NCI-H345 (cell line): ENCODE measurements at regions not wholly inside any gene's neighbourhood (a gene's known extent, or its start where the extent isn't known, plus 50 kb on each side); places are given as distances from the start of the nearest gene placed in this dataset.
"Not testable (repeated sequence)": the region's sequence is repeated elsewhere in the genome, so short reads cannot be mapped to it uniquely, and the experiment has no call there.

Source experiments
- DNase-seq: peaks from one replicate; lab custom pipeline; 2025; lab: John Stamatoyannopoulos, UW

GRCh38 chr11:91641153-91641552, 583.5 kb upstream of the FAT3 start:
- DNase-seq = no peak

GRCh38 chr11:91639359-91639758, 585.3 kb upstream of the FAT3 start:
- no peak for DNase-seq

DNA sequence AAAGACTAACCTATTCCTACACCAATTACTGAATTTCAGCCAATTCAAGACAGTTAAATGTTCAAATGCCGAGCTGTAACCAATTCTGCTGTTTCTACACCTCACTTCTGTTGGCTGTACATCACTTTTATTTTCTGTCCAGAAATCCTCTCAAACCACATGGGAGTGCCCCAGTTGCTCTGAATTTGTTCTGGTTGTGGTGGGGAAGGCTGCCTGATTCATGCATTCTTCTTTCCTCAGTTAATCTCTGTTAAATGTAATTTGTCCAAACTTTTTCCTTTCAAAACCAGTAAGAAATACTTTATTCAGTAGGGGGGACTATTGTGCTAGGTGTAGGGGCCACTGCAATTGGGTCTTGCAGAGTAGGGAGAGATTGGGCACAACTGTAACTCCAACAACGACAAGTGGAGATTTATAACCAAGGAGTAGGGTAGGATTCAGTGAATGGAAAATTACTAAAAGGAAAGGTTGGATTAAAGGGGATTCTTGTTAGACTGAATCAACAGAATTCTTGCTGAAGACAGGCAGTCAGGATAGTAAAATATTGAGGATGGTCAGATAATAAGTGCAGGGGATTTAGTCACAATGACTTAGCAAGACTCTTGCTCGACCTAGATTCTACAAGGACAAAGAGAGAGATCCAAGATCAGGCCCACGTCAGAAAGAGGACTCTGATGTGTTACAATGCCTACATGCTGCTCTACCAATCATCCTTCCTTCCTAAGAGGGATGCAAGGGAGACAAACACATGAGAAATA, 593.5 kb upstream of the FAT3 start:
- DNase-seq = no peak

- no peak for DNase-seq
These were observed 599.1 kb upstream of the FAT3 start for GRCh38 chr11:91625495-91625894.

- no peak for DNase-seq
These were observed 600.6 kb upstream of the FAT3 start for GRCh38 chr11:91624021-91624420.

- DNase-seq = peak; percentile 62
These were observed 615.9 kb upstream of the FAT3 start for GRCh38 chr11:91608677-91609076.

DNA sequence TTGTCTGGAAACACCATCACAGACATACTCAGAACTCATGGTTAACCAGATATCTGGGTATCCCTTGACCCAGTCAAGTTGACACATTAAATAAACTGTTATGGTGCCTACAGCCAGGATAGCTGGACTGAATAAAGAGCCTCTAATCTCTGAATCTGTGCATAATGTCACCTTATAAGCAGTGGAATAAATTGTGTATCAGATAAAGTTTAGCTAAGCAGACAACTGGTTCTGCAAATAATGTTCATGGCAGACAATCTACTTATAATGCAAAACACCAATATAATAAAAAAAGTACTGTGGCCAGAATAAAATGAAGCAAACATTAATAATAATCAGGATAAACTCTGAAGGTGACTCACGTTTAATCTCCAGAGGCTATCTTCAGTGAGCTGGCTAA, 628.5 kb upstream of the FAT3 start:
- no peak for DNase-seq

GRCh38 chr11:91591021-91591420, 633.6 kb upstream of the FAT3 start:
- DNase-seq = no peak

DNA sequence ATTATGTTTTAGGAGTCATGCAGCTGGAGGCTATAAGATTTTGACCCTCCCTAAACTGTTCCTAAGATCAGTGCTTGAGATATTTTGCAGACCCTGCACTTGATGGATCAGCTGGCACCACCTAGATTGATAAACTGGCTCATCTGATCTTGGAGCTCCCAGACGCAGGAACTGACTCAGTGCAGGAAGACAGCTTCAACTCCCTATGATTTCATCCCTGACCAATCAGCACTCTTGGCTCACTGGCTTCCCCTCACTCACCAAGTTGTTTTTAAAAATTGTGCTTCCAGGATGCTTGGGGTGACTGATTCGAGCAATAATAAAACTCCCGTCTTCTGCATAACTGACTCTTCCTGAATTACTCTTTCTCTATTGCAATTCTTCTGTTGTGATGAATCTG, 637.5 kb upstream of the FAT3 start:
- DNase-seq = no peak

DNA sequence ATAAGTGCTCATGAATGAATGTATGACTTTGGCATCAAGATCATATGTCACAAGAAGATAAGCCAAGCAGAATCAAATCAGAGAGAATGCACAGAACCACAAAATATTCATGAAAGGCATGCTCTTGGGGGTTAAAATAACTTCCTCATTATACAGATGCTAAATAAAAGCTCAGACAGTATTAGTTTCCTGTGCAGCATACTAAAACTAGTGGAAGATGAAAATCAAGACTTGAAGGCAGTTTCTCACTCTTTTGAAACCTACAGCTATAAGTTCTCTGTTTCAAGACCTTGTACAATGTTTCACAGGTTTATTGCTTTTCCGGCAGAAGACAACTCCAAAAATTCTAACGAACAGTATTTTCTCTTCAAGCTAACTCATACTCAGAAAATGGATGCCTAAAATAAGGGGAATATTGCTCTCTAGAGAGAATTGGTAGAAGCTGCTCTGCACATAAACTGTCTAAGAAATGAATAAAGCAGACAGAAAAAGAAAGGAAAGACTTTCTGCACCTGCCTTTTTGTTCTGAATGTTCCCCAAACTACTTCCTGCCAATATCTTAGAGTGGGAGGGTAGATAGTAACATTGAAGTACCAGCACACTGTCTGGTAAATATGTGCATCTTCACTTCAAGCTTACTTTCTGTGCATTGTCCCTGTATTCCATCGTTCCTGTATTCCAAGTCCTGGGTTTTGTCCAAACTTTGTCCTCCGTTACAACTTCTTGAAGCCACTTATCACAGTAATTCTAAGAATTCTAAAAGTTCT, 639.4 kb upstream of the FAT3 start:
- no peak for DNase-seq

GRCh38 chr11:91563176-91563575, 661.4 kb upstream of the FAT3 start:
- DNase-seq = no peak

DNA sequence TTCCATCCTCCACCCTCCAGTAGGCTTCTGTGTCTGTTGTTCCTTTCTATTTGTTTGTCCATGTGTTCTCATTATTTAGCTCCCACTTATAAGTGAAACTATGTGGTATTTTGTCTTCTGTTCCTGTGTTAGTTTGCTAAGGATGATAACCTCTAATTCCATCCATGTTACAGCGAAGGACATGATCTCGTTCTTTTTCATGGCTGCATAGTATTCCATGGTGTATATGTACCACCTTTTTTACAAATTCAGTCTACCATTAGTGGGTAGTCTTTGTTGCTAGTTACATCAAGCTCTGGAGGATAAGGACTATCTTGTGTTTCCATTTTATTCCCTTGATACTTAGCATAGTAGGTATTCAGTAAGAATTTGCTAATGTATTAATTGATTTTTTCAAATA, 664.2 kb upstream of the FAT3 start:
- no peak for DNase-seq

GRCh38 chr11:91538065-91538464, 686.6 kb upstream of the FAT3 start:
- DNase-seq = no peak

GRCh38 chr11:91536366-91536765, 688.3 kb upstream of the FAT3 start:
- no peak for DNase-seq

DNA sequence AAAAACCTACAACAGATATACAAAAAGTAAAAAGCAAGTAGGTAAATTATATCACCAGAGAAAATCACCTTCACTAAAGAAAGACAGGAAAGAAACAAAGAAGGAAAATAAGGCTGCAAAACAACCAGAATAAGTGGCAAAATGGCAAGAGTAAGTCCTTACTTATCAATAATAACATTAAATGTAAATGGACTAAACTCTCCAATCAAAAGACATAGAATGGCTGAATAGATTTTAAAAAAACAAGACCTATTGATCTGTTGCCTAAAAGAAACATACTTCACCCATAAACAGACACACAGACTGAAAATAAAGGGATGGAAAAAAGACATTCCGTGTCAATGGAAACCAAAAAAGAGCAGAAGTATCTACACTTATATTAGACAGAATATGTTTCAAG, 695.7 kb upstream of the FAT3 start:
- DNase-seq = no peak

- DNase-seq = no peak
These were observed 697.1 kb upstream of the FAT3 start for GRCh38 chr11:91527380-91528030.

DNA sequence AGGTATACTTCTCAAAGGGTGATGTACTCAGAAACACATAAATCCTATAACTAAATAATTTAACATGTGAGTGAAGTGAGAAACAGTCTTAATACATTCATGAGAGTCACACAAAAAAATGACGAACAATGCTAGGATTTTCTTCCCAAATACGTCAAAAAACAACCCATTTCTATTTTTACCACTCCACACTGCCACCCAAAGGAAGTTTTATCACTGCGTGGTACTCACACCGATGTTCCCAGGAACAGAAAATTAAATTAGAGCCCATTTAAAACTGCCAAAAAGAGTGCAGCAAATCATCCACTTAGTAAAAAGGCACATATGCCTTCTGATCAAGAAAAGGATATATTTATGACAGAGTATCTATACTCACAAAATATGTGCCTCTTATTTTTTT, 710.9 kb upstream of the FAT3 start:
- no peak for DNase-seq

- no peak for DNase-seq
These were observed 726.8 kb upstream of the FAT3 start for GRCh38 chr11:91497847-91498246.

DNA sequence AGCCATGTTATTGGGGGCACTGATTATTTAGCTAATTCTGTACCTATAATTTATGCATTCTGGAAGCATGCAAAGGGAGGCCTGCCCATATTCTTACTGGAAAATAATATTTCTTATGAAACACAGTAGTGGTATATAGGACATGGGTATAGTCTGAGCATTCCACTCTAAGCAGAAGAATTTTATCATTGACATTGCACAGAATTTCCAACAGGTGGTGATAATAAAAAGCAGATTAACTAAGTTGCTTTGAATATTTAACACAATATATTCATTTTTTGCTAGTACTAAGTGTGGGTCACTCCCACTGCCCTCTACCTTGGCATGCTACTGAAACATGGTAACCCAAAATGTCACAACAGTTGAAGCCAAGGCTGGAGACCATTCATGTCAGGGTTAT, 728.8 kb upstream of the FAT3 start:
- DNase-seq = no peak

GRCh38 chr11:91489989-91490388, 734.6 kb upstream of the FAT3 start:
- DNase-seq = no peak

DNA sequence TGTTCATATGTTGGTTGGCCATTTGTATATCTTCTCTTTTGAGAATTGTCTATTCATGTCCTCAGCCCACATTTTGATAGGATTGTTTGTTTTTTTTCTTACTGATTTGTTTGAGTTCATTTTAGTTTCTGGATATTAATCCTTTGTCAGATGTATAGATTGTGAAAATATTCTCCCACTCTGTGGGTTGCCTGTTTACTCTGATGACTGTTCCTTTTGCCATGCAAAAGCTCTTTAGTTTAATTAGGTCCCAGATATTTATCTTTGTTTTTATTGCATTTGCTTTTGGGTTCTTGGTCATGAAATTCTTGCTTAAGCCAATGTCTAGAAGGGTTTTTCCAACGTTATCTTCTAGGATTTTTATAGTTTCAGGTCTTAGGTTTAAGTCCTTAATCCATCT, 740.7 kb upstream of the FAT3 start:
- not testable (repeated sequence) for DNase-seq

GRCh38 chr11:91481875-91482274, 742.7 kb upstream of the FAT3 start:
- DNase-seq = not testable (repeated sequence)

DNA sequence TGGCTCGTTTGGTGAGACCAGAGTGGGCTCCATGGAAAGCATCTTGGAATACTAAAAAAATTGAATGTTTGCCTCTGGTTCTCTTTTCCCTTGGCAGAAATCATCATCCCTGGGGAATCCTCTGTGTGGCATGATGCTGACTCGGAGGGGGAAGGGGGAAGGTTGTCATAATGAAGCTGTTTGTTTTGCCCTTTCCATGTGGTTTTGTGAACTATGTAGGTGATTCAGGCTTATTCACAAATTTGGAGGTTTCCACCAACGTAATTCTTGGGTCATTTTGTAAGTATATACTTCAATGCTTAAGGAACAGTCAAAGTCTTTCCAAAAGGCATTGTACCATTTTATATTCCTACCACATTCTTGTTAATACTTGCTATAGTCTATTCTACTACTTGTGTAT, 754.0 kb upstream of the FAT3 start:
- no peak for DNase-seq
